22Rv1 (cell line): ENCODE measurements at regions not wholly inside any gene's neighbourhood (a gene's known extent, or its start where the extent isn't known, plus 50 kb on each side); places are given as distances from the start of the nearest gene placed in this dataset.

Source experiments
- ZFX ChIP-seq: fragments of 450-650 bp; IDR thresholded peaks from 2 replicates; pipeline ENCODE4 v1.6.1; 2017; ENCODE audit warnings: antibody characterized with exemption, borderline replicate concordance
- TF ChIP-seq, protein P1 (sequence below): fragments of 450-650 bp; IDR thresholded peaks from 2 replicates; pipeline ENCODE4 v1.5.1; 2017; ENCODE audit warnings: mild to moderate bottlenecking

DNA sequence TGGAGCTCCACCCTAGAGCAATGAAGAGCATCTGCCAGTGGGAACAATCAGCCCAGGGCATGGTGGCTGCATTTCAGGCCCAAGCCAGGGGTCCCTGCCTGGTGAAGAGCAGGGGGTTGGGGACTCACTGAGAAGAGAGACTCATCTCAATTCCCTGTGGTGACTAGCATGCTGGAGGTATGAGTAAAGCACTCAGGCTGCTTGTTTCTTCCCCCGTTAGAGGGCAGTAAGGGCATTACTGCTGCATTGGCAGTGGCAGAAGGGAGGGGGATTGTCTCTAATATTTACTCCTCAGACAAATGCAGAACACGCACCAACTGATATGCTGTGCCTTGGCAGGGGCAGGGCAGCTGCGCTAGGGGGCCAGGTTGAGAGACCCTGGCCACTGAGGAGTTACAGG lies 329.1 kb downstream of the SLITRK5 start:
- TF ChIP-seq, protein P1, sequence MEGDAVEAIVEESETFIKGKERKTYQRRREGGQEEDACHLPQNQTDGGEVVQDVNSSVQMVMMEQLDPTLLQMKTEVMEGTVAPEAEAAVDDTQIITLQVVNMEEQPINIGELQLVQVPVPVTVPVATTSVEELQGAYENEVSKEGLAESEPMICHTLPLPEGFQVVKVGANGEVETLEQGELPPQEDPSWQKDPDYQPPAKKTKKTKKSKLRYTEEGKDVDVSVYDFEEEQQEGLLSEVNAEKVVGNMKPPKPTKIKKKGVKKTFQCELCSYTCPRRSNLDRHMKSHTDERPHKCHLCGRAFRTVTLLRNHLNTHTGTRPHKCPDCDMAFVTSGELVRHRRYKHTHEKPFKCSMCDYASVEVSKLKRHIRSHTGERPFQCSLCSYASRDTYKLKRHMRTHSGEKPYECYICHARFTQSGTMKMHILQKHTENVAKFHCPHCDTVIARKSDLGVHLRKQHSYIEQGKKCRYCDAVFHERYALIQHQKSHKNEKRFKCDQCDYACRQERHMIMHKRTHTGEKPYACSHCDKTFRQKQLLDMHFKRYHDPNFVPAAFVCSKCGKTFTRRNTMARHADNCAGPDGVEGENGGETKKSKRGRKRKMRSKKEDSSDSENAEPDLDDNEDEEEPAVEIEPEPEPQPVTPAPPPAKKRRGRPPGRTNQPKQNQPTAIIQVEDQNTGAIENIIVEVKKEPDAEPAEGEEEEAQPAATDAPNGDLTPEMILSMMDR = no peak; the same call in 1 of the 2 replicates
- TF ChIP-seq ZFX = no peak
